GM23248 (cell line): ENCODE measurements at regions not wholly inside any gene's neighbourhood (a gene's known extent, or its start where the extent isn't known, plus 50 kb on each side); places are given as distances from the start of the nearest gene placed in this dataset.
"Not testable (repeated sequence)": the region's sequence is repeated elsewhere in the genome, so short reads cannot be mapped to it uniquely, and the experiment has no call there.

ENCODE experiments used
- DNase-seq: peaks from one replicate; pipeline ENCODE4 v3.0.0-alpha.2; 2015
- H2AFZ ChIP-seq: fragments of 200-600 bp; sonication (generic); 2 replicates; pipeline ENCODE4 v1.6.1; 2016; ENCODE audit warnings: antibody characterized with exemption
- H3F3A ChIP-seq: fragments of 200-600 bp; sonication (generic); 2 replicates; pipeline ENCODE4 v1.6.1; 2016; ENCODE audit warnings: mild to moderate bottlenecking, antibody characterized with exemption, mixed run types; ENCODE audit not compliant: insufficient read depth
- H3K27ac ChIP-seq: fragments of 200-600 bp; sonication (generic); 2 replicates; pipeline ENCODE4 v1.5.1; 2016; ENCODE audit warnings: mild to moderate bottlenecking
- H3K27me3 ChIP-seq: fragments of 200-600 bp; sonication (generic); replicated peaks from 2 replicates; pipeline ENCODE4 v1.6.1; 2016; ENCODE audit warnings: mild to moderate bottlenecking; ENCODE audit not compliant: insufficient read depth
- H3K36me3 ChIP-seq: fragments of 200-600 bp; sonication (generic); 2 replicates; pipeline ENCODE4 v1.6.1; 2016; ENCODE audit warnings: low read depth, mild to moderate bottlenecking
- H3K4me1 ChIP-seq: fragments of 200-600 bp; sonication (generic); 2 replicates; pipeline ENCODE4 v1.6.1; 2016; ENCODE audit warnings: mild to moderate bottlenecking; ENCODE audit not compliant: insufficient read depth
- H3K4me2 ChIP-seq: fragments of 200-600 bp; sonication (generic); one replicate; pipeline ENCODE4 v1.6.1; 2016; ENCODE audit warnings: mild to moderate bottlenecking; ENCODE audit not compliant: unreplicated experiment
- H3K4me3 ChIP-seq: fragments of 200-600 bp; sonication (generic); 2 replicates; pipeline ENCODE4 v1.5.1; 2016; ENCODE audit warnings: mild to moderate bottlenecking
- H3K79me2 ChIP-seq: fragments of 200-600 bp; sonication (generic); 2 replicates; pipeline ENCODE4 v1.6.1; 2016; ENCODE audit warnings: mild to moderate bottlenecking; ENCODE audit not compliant: insufficient read depth
- H3K9ac ChIP-seq: fragments of 200-600 bp; sonication (generic); 2 replicates; pipeline ENCODE4 v1.6.1; 2016; ENCODE audit warnings: mild to moderate bottlenecking
- H3K9me2 ChIP-seq: fragments of 200-600 bp; sonication (generic); 2 replicates; pipeline ENCODE4 v1.6.1; 2016; ENCODE audit warnings: mixed run types, mild to moderate bottlenecking, moderate library complexity; ENCODE audit not compliant: insufficient read depth
- H3K9me3 ChIP-seq: fragments of 200-600 bp; sonication (generic); one replicate; pipeline ENCODE4 v1.6.1; 2017; ENCODE audit warnings: low read depth
- H4K20me1 ChIP-seq: fragments of 200-600 bp; sonication (generic); 2 replicates; pipeline ENCODE4 v1.6.0; 2016; ENCODE audit not compliant: insufficient read depth
- WGBS, 2 experiments: methylation state at CpG; one replicate each; pipeline ENCODE4 v1.1.6; 2015 to 2017; ENCODE audit warnings: low lambda C conversion rate in 2 of 2, low coverage in 1 of 2; ENCODE audit errors: missing lambda C conversion rate in 2 of 2; 5-methylcytosine and 5-hydroxymethylcytosine counted together
- in situ Hi-C: fragments of 300-500 bp; cut with MboI; formaldehyde crosslinking; loops from 2 replicates; pipeline ENCODE4 v1.15.0; 2020

DNA sequence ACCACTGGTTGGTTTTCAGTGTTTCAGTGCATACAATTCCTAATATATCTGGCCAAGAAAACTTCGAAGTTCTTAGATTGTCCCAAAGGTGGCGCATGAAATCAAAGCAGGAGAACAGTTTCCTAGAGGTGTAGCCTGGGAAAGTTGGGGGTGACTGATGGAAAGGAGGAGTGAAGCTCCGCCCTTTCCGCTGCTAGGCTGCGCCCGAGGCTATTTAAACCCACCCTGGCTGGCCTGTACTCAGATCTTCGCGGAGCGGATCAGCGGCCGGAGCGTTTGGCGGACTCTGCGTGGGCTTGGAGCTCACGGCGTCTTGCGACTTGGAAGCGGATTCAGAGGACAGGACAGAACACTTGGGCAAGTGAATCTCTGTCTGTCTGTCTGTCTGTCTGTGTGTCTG is 328.7 kb downstream of the CWH43 start:
- H3K27me3 ChIP-seq, H3K27ac ChIP-seq, DNase-seq, H3K4me1 ChIP-seq, H3K79me2 ChIP-seq, H2AFZ ChIP-seq, H3K9me2 ChIP-seq, H3K9ac ChIP-seq, H3K36me3 ChIP-seq, H3K4me2 ChIP-seq, H3K4me3 ChIP-seq, H3F3A ChIP-seq, H3K9me3 ChIP-seq, H4K20me1 ChIP-seq, in situ Hi-C loops: not testable (repeated sequence)
- 53 to 67% methylated on average over 9 to 18 of the region's 18 CpGs for WGBS, 2 experiments

DNA sequence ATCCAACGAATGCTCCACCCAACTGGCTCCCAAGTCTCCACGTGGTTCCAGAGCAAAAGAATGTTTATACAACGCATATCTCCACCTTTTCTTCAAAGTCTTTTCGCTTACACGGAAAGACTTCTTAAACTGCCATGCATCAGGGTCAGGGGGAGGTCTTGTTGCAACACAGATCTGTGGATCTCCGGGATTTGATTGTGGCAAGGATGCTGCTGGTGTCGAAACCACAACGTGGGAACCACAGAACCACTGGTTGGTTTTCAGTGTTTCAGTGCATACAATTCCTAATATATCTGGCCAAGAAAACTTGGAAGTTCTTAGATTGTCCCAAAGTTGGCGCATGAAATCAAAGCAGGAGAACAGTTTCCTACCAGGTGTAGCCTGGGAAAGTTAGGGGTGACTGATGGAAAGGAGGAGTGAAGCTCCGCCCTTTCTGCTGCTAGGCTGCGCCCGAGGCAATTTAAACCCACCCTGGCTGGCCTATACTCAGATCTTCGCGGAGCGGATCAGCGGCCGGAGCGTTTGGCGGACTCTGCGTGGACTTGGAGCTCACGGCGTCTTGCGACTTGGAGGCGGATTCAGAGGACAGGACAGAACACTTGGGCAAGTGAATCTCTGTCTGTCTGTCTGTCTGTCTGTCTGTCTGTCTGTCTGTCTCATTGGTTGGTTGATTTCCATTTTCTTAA is 334.8 kb downstream of the CWH43 start:
- H3K79me2 ChIP-seq, H2AFZ ChIP-seq, H3K9ac ChIP-seq, H3K4me1 ChIP-seq, H3K27ac ChIP-seq, H3K9me3 ChIP-seq, H3K27me3 ChIP-seq, DNase-seq, H3K4me2 ChIP-seq, in situ Hi-C loops, H3F3A ChIP-seq, H3K4me3 ChIP-seq, H3K36me3 ChIP-seq, H4K20me1 ChIP-seq, H3K9me2 ChIP-seq: not testable (repeated sequence)
- 48 to 49% methylated on average over 24 of the region's 24 CpGs for WGBS, 2 experiments

DNA sequence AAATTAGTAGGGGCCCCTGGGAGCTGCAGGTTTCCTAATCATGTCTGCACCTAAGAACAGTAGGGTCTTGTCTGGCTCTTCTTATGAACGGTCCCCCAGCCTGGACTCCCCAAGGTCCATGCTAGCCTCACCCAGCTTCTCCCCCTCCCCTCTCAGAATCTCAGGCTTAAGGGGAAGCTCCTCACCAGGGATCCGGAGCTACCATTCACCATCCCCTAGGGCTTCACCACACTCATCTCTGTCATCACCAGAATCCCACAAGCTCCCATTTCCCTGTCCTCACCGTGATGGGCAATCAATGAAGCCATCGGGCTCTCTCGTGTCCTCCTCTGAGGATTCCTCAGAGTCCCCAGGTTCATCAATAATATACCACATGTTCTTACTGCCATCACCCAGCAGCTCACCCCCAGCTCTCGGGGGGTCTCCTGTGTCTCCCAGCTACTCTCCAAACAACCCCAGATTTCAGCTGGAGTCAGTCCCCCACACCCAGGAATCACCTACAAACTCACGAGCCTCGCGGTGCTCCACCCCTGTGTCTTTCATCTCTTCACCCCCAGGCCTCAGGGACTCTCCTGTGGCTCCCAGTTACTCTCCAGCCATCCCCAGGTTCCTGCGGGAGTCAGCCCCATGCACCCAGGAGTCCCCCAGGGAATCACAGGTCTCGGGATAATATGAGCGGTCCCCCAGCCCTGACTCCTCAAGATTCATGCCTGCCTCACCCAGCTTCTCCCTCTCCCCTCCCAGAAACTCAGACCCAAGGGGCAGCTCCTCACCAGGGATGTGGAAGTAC is 335.6 kb downstream of the CWH43 start:
- H3F3A ChIP-seq, H3K4me3 ChIP-seq, H3K4me2 ChIP-seq, H3K27ac ChIP-seq, H3K79me2 ChIP-seq, H3K9me2 ChIP-seq, H3K9me3 ChIP-seq, H3K36me3 ChIP-seq, H4K20me1 ChIP-seq, DNase-seq, in situ Hi-C loops, H3K27me3 ChIP-seq, H2AFZ ChIP-seq, H3K4me1 ChIP-seq, H3K9ac ChIP-seq: not testable (repeated sequence)
- WGBS, 2 experiments: 59 to 60% methylated on average over 12 of the region's 12 CpGs

DNA sequence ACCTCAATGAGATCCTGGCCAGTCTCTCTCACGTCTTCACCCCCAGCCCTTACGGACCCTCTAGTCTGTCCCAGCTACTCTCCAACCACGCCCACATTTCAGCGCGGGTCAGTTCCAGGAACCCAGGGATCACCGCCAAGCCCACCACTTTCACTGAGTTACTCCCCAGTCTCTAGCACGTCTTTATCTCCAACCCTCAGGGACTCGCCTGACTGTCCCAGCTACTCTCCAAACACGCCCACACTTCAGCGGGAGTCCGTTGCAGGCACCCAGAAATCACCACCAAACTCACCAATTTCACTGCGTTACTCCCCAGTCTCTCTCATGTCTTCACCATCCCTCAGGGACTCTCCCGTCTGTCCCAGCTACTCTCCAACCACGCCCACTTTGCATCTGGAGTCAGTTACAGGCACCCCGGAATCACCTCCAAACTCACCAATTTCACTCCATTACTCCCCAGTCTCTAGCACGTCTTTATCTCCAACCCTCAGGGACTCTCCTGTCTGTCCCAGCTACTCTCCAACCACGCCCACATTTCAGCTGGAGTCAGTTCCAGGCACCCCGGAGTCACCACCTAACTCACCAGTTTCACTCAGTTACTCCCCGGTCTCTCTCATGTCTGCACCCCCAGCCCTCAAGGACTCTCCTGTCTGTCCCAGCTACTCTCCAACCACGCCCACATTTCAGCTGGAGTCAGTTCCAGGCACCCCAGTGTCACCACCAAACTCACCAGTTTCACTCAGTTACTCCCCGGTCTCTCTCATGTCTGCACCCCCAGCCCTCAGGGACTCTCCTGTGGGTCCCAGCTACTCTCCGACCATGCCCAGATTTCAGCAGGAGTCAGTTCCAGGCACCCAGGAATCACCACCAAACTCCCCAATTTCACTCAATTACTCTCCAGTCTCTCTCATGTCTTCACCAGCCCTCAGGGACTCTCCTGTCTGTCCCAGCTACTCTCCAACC is 336.8 kb downstream of the CWH43 start:
- H3K4me1 ChIP-seq, H3K79me2 ChIP-seq, DNase-seq, H3K4me3 ChIP-seq, H3K36me3 ChIP-seq, H2AFZ ChIP-seq, H3K9me3 ChIP-seq, H3K27ac ChIP-seq, H3F3A ChIP-seq, H3K4me2 ChIP-seq, H3K27me3 ChIP-seq, H3K9me2 ChIP-seq, H4K20me1 ChIP-seq, in situ Hi-C loops, H3K9ac ChIP-seq: not testable (repeated sequence)
- 37 to 44% methylated on average over 22 of the region's 22 CpGs for WGBS, 2 experiments

DNA sequence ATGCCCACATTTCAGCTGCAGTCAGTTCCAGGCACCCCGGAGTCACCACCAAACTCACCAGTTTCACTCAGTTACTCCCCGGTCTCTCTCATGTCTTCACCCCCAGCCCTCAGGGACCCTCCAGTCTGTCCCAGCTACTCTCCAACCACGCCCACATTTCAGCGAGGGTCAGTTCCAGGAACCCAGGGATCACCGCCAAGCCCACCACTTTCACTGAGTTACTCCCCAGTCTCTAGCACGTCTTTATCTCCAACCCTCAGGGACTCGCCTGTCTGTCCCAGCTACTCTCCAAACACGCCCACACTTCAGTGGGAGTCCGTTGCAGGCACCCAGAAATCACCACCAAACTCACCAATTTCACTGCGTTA is 337.5 kb downstream of the CWH43 start:
- H3K27ac ChIP-seq, H3K9me3 ChIP-seq, DNase-seq, H4K20me1 ChIP-seq, H3K79me2 ChIP-seq, H3F3A ChIP-seq, H2AFZ ChIP-seq, H3K4me3 ChIP-seq, H3K27me3 ChIP-seq, H3K4me1 ChIP-seq, in situ Hi-C loops, H3K9me2 ChIP-seq, H3K9ac ChIP-seq, H3K36me3 ChIP-seq, H3K4me2 ChIP-seq: not testable (repeated sequence)
- 42 to 44% methylated on average over 7 to 8 of the region's 10 CpGs for WGBS, 2 experiments
